ENCODE measurements at regions not wholly inside any gene's neighbourhood (a gene's known extent, or its start where the extent isn't known, plus 50 kb on each side); places are given as distances from the start of the nearest gene placed in this dataset.

GRCh38 chr2:181149056-181149455, 168.7 kb downstream of the UBE2E3 start:
- Histone ChIP-seq H3K27me3 (no peaks in the 10 kb centered on the region), H3K27ac (no peak overlapping the region), H3K9me3 (peaks cover 0 to 5% (median 0%) of the 10 kb centered on the region in 3 donors), H3K4me1 (no peaks in the 10 kb centered on the region), H3K36me3 (no peaks in the 10 kb centered on the region), H3K4me3 (no peak overlapping the region)
- intact Hi-C loops (cut with DNase I; ENCODE audit: low total_unique reads): no loop called here
- no peak for TF ChIP-seq CTCF (IDR thresholded peaks at IDR 0.05)
- DNase-seq: no peak

DNA sequence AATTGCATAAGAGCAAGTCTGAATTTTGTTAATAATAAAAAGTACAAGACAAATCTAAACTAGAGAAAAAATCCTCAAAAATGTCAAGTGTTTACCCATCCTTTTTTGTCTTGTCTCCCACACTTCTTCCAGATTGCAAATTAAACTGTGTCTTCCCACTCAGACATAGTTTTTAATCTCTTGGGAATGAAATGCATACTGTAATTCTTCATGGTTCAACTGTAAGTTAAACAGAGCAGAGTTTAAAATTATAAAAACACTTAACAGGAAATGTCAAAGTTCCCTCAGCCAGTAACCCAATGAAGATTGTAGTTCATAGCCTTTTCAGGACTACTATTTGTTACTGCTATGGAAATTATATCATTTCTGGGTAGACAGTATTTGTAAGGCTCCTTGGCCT, 171.8 kb downstream of the UBE2E3 start:
- H3K27ac ChIP-seq: no peak overlapping the region
- H3K36me3 ChIP-seq: no peaks in the 10 kb centered on the region
- DNase-seq: no peak
- no peak overlapping the region for H3K4me3 ChIP-seq
- TF ChIP-seq CTCF (IDR thresholded peaks at IDR 0.05): no peak
- H3K9me3 ChIP-seq: no peaks in the 10 kb centered on the region
- intact Hi-C loops (cut with DNase I; ENCODE audit: low total_unique reads): no loop called here
- H3K27me3 ChIP-seq: no peaks in the 10 kb centered on the region
- H3K4me1 ChIP-seq: no peaks in the 10 kb centered on the region

- H3K27me3 ChIP-seq: no peaks in the 10 kb centered on the region
- no peak for DNase-seq
- intact Hi-C loops (cut with DNase I; ENCODE audit: low total_unique reads): no loop called here
- TF ChIP-seq CTCF (IDR thresholded peaks at IDR 0.05): no peak
- H3K9me3 ChIP-seq: no peaks in the 10 kb centered on the region
- H3K36me3 ChIP-seq: no peaks in the 10 kb centered on the region
- H3K27ac ChIP-seq: no peak overlapping the region
- no peaks in the 10 kb centered on the region for H3K4me1 ChIP-seq
- H3K4me3 ChIP-seq: no peak overlapping the region
Measured at GRCh38 chr2:181152701-181153100, 172.3 kb downstream of the UBE2E3 start.

- Histone ChIP-seq H3K9me3 (no peaks in the 10 kb centered on the region), H3K27me3 (no peaks in the 10 kb centered on the region), H3K4me1 (no peaks in the 10 kb centered on the region), H3K36me3 (no peaks in the 10 kb centered on the region), H3K4me3 (no peak overlapping the region), H3K27ac (no peak overlapping the region)
- intact Hi-C loops (cut with DNase I; ENCODE audit: low total_unique reads): no loop called here
- DNase-seq: no peak
- no peak for TF ChIP-seq CTCF (IDR thresholded peaks at IDR 0.05)
Measured at GRCh38 chr2:181153886-181154285, 173.5 kb downstream of the UBE2E3 start.

- Histone ChIP-seq H3K4me1 (no peaks in the 10 kb centered on the region), H3K27ac (no peak overlapping the region), H3K36me3 (no peaks in the 10 kb centered on the region), H3K4me3 (no peak overlapping the region), H3K27me3 (no peaks in the 10 kb centered on the region), H3K9me3 (no peaks in the 10 kb centered on the region)
- no peak for TF ChIP-seq CTCF (IDR thresholded peaks at IDR 0.05)
- intact Hi-C loops (cut with DNase I; ENCODE audit: low total_unique reads): no loop called here
- DNase-seq: no peak
Measured at GRCh38 chr2:181157326-181157725, 176.9 kb downstream of the UBE2E3 start.

DNA sequence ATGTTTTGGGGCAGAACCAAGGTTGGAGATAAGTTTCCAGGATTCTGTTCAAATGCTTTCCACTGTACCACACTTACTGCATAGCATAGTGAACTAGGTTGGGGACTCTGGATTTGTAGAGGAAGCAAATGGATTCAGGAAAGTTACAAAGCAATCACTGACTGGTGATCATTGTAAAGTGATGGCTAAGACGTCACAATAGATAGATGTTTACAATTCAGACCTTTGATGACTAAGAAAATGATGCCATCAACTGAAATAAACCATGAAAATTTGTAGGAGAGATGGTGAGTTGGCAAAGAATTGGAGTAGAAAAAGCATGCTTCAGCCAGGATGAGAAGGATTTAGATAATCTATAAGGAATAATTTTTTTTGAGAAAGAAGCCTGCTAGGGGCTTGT, 178.0 kb downstream of the UBE2E3 start:
- TF ChIP-seq CTCF (IDR thresholded peaks at IDR 0.05): no peak
- intact Hi-C loops (cut with DNase I; ENCODE audit: low total_unique reads): no loop called here
- Histone ChIP-seq H3K4me3 (no peak overlapping the region), H3K27ac (no peak overlapping the region), H3K9me3 (no peaks in the 10 kb centered on the region), H3K4me1 (no peaks in the 10 kb centered on the region), H3K27me3 (no peaks in the 10 kb centered on the region), H3K36me3 (no peaks in the 10 kb centered on the region)
- no peak for DNase-seq

Data from tibial artery (tissue), 4 donors.